CD14-positive monocyte (primary cell): ENCODE measurements at regions not wholly inside any gene's neighbourhood (a gene's known extent, or its start where the extent isn't known, plus 50 kb on each side); places are given as distances from the start of the nearest gene placed in this dataset.

Experiments
- DNase-seq, 3 donors: peaks; one replicate each; pipeline ENCODE4 v3.0.0-alpha.2; 2011 to 2022
- H2AFZ ChIP-seq: 2 replicates; pipeline ENCODE4 v1.6.0; 2012; ENCODE audit warnings: mild to moderate bottlenecking, low read depth, low read length, inconsistent platforms; ENCODE audit not compliant: insufficient read depth, poor library complexity, severe bottlenecking
- H3K27ac ChIP-seq, 2 donors: 1 replicate in 1 of 2; 2 replicates in 1 of 2; pipeline ENCODE4 v1.5.1; 2012 to 2013; ENCODE audit warnings: low read length in 2 of 2, control low read depth in 1 of 2, inconsistent platforms in 1 of 2, low read depth in 1 of 2, mild to moderate bottlenecking in 1 of 2
- H3K27me3 ChIP-seq, 2 donors: one replicate each; pipeline versions ENCODE4 v1.6.0 to v1.6.1; 2011 to 2013; ENCODE audit warnings: low read length in 2 of 2; ENCODE audit not compliant: control insufficient read depth in 2 of 2, insufficient read depth in 2 of 2
- H3K36me3 ChIP-seq, 2 donors: replicated peaks in 1 of 2; 1 replicate in 1 of 2; 2 replicates in 1 of 2; pipeline versions ENCODE4 v1.5.1 to v1.6.1; 2012 to 2013; ENCODE audit warnings: low read length in 2 of 2, control low read depth in 1 of 2, inconsistent platforms in 1 of 2, mild to moderate bottlenecking in 1 of 2; ENCODE audit not compliant: insufficient read depth in 2 of 2, control insufficient read depth in 1 of 2
- H3K4me1 ChIP-seq, 2 donors: 1 replicate in 1 of 2; 2 replicates in 1 of 2; pipeline versions ENCODE4 v1.5.1 to v1.6.1; 2012 to 2013; ENCODE audit warnings: low read length in 2 of 2, control low read depth in 1 of 2, inconsistent platforms in 1 of 2, mild to moderate bottlenecking in 1 of 2, moderate library complexity in 1 of 2; ENCODE audit not compliant: insufficient read depth in 2 of 2, control insufficient read depth in 1 of 2
- H3K4me2 ChIP-seq: replicated peaks from 2 replicates; pipeline ENCODE3; 2012; ENCODE audit warnings: low read length, moderate library complexity, mild to moderate bottlenecking; ENCODE audit not compliant: poor library complexity, severe bottlenecking; ENCODE audit errors: extremely low read depth
- H3K4me3 ChIP-seq, 3 experiments: fragments of 200-600 bp in 1 of 3; sonication (generic) in 1 of 3; replicated peaks in 1 of 3; 1 replicate in 2 of 3; 2 replicates in 1 of 3; pipeline ENCODE4 v1.5.1; 2011 to 2013; ENCODE audit warnings: low read length in 3 of 3, mild to moderate bottlenecking in 3 of 3, control low read depth in 2 of 3, low read depth in 2 of 3, inconsistent platforms in 1 of 3, moderate library complexity in 1 of 3
- H3K79me2 ChIP-seq: 2 replicates; pipeline ENCODE4 v1.6.0; 2012; ENCODE audit warnings: mild to moderate bottlenecking, control low read depth, inconsistent platforms, low read length, moderate library complexity; ENCODE audit not compliant: insufficient read depth
- H3K9ac ChIP-seq: 2 replicates; pipeline ENCODE4 v1.6.0; 2017; ENCODE audit warnings: low read length, mild to moderate bottlenecking; ENCODE audit not compliant: insufficient read depth, poor library complexity, severe bottlenecking
- H3K9me3 ChIP-seq, 2 donors: replicated peaks in 1 of 2; 1 replicate in 1 of 2; 2 replicates in 1 of 2; pipeline versions ENCODE4 v1.5.1 to v1.6.1; 2012 to 2013; ENCODE audit warnings: low read length in 2 of 2, control low read depth in 1 of 2; ENCODE audit not compliant: control insufficient read depth in 1 of 2, insufficient read depth in 1 of 2
- H4K20me1 ChIP-seq: 2 replicates; pipeline ENCODE4 v1.6.0; 2012; ENCODE audit warnings: mild to moderate bottlenecking, low read length, control low read depth, moderate library complexity; ENCODE audit not compliant: insufficient read depth
- H3K27ac Mint-ChIP-seq, 7 donors: one replicate each; pipeline ENCODE4 v1.8.0; 2020; ENCODE audit warnings: mild to moderate bottlenecking in 7 of 7, mixed read lengths in 7 of 7, moderate library complexity in 6 of 7, inconsistent platforms in 2 of 7
- H3K27me3 Mint-ChIP-seq, 3 donors: one replicate each; pipeline ENCODE4 v1.8.0; 2021 to 2022; ENCODE audit warnings: low read depth in 3 of 3, mild to moderate bottlenecking in 3 of 3, mixed read lengths in 3 of 3, moderate library complexity in 3 of 3, inconsistent platforms in 1 of 3
- H3K36me3 Mint-ChIP-seq, 2 donors: one replicate each; pipeline ENCODE4 v1.8.0; 2020; ENCODE audit warnings: mixed read lengths in 2 of 2, inconsistent platforms in 1 of 2, mild to moderate bottlenecking in 1 of 2
- H3K4me1 Mint-ChIP-seq: one replicate; pipeline ENCODE4 v1.8.0; 2020; ENCODE audit warnings: mild to moderate bottlenecking, mixed read lengths
- H3K4me3 Mint-ChIP-seq, 2 donors: one replicate each; pipeline ENCODE4 v1.8.0; 2020; ENCODE audit warnings: mild to moderate bottlenecking in 2 of 2, mixed read lengths in 2 of 2, moderate library complexity in 1 of 2
- H3K9me3 Mint-ChIP-seq, 7 donors: one replicate each; pipeline ENCODE4 v1.8.0; 2020 to 2022; ENCODE audit warnings: mixed read lengths in 7 of 7, mild to moderate bottlenecking in 6 of 7, moderate library complexity in 6 of 7, inconsistent platforms in 2 of 7
- WGBS: methylation state at CpG from one replicate; pipeline ENCODE4 v1.1.5; 2013; ENCODE audit warnings: missing lambda C conversion rate; ENCODE audit not compliant: insufficient coverage; 5-methylcytosine and 5-hydroxymethylcytosine counted together
- intact Hi-C, 2 donors: fragments of 100-400 bp; cut with micrococcal nuclease; formaldehyde crosslinking; loops; one replicate each; pipeline versions ENCODE4 v1.15.0 to v1.15.1; 2023
- TF ChIP-seq, protein P1 (sequence below): fragments of 200-600 bp; IDR thresholded peaks from one replicate; pipeline ENCODE4 v1.8.0; 2022; ENCODE audit warnings: antibody characterized with exemption, mild to moderate bottlenecking

DNA sequence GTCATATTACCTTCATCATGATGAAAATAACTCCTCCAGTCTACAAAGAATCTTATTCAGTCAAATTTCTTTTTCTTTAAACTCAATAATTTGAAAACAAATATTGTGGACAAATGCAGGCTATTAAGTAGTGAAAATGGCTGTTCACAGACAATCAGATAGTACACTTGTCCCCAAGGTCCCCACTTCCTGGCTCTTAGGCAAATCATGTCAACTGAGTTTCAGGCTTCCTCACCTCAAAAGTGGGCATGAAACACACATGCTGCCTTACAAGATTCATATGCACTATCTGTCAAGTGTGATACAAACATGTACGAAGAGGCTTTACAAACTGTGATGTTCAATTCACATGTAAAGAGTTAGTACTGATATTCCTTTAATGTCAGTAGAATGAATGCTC is 385.2 kb upstream of the SEMA6A start:
- no peaks in the 10 kb centered on the region for H3K36me3 ChIP-seq
- no peaks in the 10 kb centered on the region for H4K20me1 ChIP-seq
- H3K79me2 ChIP-seq: no peaks in the 10 kb centered on the region
- no peak overlapping the region for H3K27ac ChIP-seq
- H3K4me2 ChIP-seq: no peak overlapping the region
- H3K4me3 ChIP-seq: no peak overlapping the region
- H3K27ac Mint-ChIP-seq: no peak overlapping the region
- no peaks in the 10 kb centered on the region for H3K4me1 ChIP-seq
- no peak for DNase-seq
- no peaks in the 10 kb centered on the region for H3K36me3 Mint-ChIP-seq
- no peak overlapping the region for H2AFZ ChIP-seq
- H3K9me3 Mint-ChIP-seq: peaks cover 0 to 2% (median 0%) of the 10 kb centered on the region in 7 donors
- WGBS: no CpG with 5 or more reads among the region's 1 CpG
- H3K9me3 ChIP-seq: no peaks in the 10 kb centered on the region
- TF ChIP-seq, protein P1, sequence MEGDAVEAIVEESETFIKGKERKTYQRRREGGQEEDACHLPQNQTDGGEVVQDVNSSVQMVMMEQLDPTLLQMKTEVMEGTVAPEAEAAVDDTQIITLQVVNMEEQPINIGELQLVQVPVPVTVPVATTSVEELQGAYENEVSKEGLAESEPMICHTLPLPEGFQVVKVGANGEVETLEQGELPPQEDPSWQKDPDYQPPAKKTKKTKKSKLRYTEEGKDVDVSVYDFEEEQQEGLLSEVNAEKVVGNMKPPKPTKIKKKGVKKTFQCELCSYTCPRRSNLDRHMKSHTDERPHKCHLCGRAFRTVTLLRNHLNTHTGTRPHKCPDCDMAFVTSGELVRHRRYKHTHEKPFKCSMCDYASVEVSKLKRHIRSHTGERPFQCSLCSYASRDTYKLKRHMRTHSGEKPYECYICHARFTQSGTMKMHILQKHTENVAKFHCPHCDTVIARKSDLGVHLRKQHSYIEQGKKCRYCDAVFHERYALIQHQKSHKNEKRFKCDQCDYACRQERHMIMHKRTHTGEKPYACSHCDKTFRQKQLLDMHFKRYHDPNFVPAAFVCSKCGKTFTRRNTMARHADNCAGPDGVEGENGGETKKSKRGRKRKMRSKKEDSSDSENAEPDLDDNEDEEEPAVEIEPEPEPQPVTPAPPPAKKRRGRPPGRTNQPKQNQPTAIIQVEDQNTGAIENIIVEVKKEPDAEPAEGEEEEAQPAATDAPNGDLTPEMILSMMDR: no peak
- intact Hi-C loops: no loop called here
- no peaks in the 10 kb centered on the region for H3K27me3 ChIP-seq
- H3K27me3 Mint-ChIP-seq: no peaks in the 10 kb centered on the region
- no peak overlapping the region for H3K4me3 Mint-ChIP-seq
- no peaks in the 10 kb centered on the region for H3K4me1 Mint-ChIP-seq
- H3K9ac ChIP-seq: no peak overlapping the region

DNA sequence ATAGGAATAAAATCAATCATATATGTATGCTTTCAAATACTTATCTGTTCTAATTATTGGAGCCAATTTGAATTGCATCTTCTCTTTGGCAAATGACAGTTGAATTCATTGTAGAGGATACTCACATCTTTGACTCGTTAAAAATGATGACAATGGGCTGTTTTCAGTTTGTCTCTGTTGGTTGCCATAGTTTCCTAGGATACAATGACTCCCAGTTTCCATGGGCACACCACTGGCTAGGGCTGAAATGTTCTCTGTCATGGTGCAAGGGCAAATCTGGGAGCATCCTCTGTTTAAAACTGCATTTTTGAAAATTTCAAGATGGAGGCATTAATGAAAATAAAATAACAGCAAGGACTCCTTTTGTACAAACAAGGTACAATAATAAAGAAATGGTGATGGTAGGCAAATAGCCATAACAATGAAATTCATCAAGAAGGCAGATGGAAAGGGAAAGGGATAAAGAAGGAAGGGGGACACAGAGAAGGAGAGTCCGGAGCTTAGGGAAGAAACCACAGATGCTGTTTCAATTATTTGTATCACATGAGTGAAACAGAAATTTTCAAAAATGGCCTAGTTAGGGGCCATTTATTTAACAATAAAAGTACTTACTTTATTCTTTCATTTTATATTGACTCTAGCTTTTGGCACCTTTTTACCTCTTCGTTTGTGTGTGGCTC is 378.8 kb upstream of the SEMA6A start:
- no peak overlapping the region for H3K27ac Mint-ChIP-seq
- Histone ChIP-seq H3K4me2 (no peak overlapping the region), H3K9me3 (no peaks in the 10 kb centered on the region), H2AFZ (no peak overlapping the region), H3K9ac (no peak overlapping the region), H3K79me2 (no peaks in the 10 kb centered on the region), H3K4me3 (no peak overlapping the region), H4K20me1 (no peaks in the 10 kb centered on the region), H3K27me3 (no peaks in the 10 kb centered on the region), H3K36me3 (no peaks in the 10 kb centered on the region), H3K27ac (no peak overlapping the region), H3K4me1 (no peaks in the 10 kb centered on the region)
- H3K27me3 Mint-ChIP-seq: peaks cover 0 to 2% (median 0%) of the 10 kb centered on the region in 3 donors
- peaks cover 0 to 3% (median 0%) of the 10 kb centered on the region in 7 donors for H3K9me3 Mint-ChIP-seq
- no peaks in the 10 kb centered on the region for H3K4me1 Mint-ChIP-seq
- 73% methylated on average over 1 of the region's 3 CpGs for WGBS
- H3K4me3 Mint-ChIP-seq: no peak overlapping the region
- H3K36me3 Mint-ChIP-seq: no peaks in the 10 kb centered on the region
- DNase-seq: no peak
- intact Hi-C loops: no loop called here
- TF ChIP-seq, protein P1: no peak
